H1 (cell line): ENCODE measurements at regions not wholly inside any gene's neighbourhood (a gene's known extent, or its start where the extent isn't known, plus 50 kb on each side); places are given as distances from the start of the nearest gene placed in this dataset.

Experiments
- HDAC2 ChIP-seq, 2 experiments: fragments of 300-600 bp in 1 of 2; sonication (generic) in 1 of 2; IDR thresholded peaks; 2 replicates each; pipeline ENCODE4 v1.6.1; 2011 to 2012; ENCODE audit warnings: low read depth in 2 of 2, low read length in 2 of 2, mild to moderate bottlenecking in 2 of 2, moderate library complexity in 2 of 2, borderline replicate concordance in 1 of 2, inconsistent platforms in 1 of 2
- RXRA ChIP-seq: IDR thresholded peaks from 2 replicates; pipeline ENCODE4 v1.6.1; 2011; ENCODE audit warnings: low read depth, mild to moderate bottlenecking, low read length, moderate library complexity; ENCODE audit not compliant: insufficient read depth
- SUZ12 ChIP-seq: fragments of 200-600 bp; sonication (generic); IDR thresholded peaks from 2 replicates; pipeline ENCODE4 v1.6.1; 2012; ENCODE audit warnings: mild to moderate bottlenecking, inconsistent platforms, low read length, moderate library complexity, mixed read lengths
- TF ChIP-seq, protein P1 (sequence below): fragments of 300-600 bp; sonication (generic); IDR thresholded peaks from 2 replicates; pipeline ENCODE4 v1.7.1; 2012; ENCODE audit warnings: low read length, moderate library complexity, mild to moderate bottlenecking, inconsistent platforms; ENCODE audit not compliant: insufficient replicate concordance

DNA sequence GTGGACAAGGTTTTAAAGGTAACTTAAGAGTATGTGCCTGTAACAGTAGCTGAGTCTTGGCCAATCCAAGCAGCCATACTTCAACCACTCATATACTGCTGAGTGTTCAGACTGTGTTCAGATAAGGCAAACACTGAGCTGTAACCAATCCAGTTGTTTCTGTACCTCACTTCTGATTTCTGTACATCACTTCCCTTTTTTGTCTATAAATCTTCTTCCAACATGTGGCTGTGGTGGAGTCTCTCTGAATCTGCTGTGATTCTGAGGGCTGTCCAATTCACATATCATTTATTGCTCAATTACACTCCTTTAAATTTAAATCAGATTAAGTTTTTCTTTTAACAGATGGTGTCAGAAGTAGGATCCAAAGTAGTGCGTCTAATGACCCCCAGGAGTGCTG is 149.5 kb upstream of the PHF14 start (continued):
- TF ChIP-seq HDAC2 (IDR thresholded peaks at IDR 0.05; ENCODE audit: borderline replicate concordance in 1 of 2, low read depth in 2 of 2, low read length in 2 of 2) (no peak), SUZ12 (no peak), RXRA (no peak)
- TF ChIP-seq, protein P1, sequence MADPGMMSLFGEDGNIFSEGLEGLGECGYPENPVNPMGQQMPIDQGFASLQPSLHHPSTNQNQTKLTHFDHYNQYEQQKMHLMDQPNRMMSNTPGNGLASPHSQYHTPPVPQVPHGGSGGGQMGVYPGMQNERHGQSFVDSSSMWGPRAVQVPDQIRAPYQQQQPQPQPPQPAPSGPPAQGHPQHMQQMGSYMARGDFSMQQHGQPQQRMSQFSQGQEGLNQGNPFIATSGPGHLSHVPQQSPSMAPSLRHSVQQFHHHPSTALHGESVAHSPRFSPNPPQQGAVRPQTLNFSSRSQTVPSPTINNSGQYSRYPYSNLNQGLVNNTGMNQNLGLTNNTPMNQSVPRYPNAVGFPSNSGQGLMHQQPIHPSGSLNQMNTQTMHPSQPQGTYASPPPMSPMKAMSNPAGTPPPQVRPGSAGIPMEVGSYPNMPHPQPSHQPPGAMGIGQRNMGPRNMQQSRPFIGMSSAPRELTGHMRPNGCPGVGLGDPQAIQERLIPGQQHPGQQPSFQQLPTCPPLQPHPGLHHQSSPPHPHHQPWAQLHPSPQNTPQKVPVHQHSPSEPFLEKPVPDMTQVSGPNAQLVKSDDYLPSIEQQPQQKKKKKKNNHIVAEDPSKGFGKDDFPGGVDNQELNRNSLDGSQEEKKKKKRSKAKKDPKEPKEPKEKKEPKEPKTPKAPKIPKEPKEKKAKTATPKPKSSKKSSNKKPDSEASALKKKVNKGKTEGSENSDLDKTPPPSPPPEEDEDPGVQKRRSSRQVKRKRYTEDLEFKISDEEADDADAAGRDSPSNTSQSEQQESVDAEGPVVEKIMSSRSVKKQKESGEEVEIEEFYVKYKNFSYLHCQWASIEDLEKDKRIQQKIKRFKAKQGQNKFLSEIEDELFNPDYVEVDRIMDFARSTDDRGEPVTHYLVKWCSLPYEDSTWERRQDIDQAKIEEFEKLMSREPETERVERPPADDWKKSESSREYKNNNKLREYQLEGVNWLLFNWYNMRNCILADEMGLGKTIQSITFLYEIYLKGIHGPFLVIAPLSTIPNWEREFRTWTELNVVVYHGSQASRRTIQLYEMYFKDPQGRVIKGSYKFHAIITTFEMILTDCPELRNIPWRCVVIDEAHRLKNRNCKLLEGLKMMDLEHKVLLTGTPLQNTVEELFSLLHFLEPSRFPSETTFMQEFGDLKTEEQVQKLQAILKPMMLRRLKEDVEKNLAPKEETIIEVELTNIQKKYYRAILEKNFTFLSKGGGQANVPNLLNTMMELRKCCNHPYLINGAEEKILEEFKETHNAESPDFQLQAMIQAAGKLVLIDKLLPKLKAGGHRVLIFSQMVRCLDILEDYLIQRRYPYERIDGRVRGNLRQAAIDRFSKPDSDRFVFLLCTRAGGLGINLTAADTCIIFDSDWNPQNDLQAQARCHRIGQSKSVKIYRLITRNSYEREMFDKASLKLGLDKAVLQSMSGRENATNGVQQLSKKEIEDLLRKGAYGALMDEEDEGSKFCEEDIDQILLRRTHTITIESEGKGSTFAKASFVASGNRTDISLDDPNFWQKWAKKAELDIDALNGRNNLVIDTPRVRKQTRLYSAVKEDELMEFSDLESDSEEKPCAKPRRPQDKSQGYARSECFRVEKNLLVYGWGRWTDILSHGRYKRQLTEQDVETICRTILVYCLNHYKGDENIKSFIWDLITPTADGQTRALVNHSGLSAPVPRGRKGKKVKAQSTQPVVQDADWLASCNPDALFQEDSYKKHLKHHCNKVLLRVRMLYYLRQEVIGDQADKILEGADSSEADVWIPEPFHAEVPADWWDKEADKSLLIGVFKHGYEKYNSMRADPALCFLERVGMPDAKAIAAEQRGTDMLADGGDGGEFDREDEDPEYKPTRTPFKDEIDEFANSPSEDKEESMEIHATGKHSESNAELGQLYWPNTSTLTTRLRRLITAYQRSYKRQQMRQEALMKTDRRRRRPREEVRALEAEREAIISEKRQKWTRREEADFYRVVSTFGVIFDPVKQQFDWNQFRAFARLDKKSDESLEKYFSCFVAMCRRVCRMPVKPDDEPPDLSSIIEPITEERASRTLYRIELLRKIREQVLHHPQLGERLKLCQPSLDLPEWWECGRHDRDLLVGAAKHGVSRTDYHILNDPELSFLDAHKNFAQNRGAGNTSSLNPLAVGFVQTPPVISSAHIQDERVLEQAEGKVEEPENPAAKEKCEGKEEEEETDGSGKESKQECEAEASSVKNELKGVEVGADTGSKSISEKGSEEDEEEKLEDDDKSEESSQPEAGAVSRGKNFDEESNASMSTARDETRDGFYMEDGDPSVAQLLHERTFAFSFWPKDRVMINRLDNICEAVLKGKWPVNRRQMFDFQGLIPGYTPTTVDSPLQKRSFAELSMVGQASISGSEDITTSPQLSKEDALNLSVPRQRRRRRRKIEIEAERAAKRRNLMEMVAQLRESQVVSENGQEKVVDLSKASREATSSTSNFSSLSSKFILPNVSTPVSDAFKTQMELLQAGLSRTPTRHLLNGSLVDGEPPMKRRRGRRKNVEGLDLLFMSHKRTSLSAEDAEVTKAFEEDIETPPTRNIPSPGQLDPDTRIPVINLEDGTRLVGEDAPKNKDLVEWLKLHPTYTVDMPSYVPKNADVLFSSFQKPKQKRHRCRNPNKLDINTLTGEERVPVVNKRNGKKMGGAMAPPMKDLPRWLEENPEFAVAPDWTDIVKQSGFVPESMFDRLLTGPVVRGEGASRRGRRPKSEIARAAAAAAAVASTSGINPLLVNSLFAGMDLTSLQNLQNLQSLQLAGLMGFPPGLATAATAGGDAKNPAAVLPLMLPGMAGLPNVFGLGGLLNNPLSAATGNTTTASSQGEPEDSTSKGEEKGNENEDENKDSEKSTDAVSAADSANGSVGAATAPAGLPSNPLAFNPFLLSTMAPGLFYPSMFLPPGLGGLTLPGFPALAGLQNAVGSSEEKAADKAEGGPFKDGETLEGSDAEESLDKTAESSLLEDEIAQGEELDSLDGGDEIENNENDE: no peak
- TF ChIP-seq, all 59 proteins: peak for 0
